DND-41 (cell line): ENCODE measurements at regions not wholly inside any gene's neighbourhood (a gene's known extent, or its start where the extent isn't known, plus 50 kb on each side); places are given as distances from the start of the nearest gene placed in this dataset.

ENCODE experiments used
- ATAC-seq: fragments of 200-7000 bp; cut with Tn5 transposase; 3 replicates; pipeline ENCODE4 v1.9.1; 2021; ENCODE audit warnings: low read depth; ENCODE audit not compliant: insufficient read depth
- DNase-seq: peaks from one replicate; pipeline ENCODE4 v3.0.0-alpha.2; 2020
- H2AFZ ChIP-seq: 2 replicates; pipeline ENCODE4 v1.6.0; 2012; ENCODE audit warnings: low read depth, low read length
- H3K27ac ChIP-seq: 2 replicates; pipeline ENCODE4 v1.5.1; 2012; ENCODE audit warnings: low read length, inconsistent platforms
- H3K27me3 ChIP-seq: fragments of 200-600 bp; sonication (generic); 2 replicates; pipeline ENCODE4 v1.6.0; 2012; ENCODE audit warnings: low read length, mild to moderate bottlenecking, inconsistent platforms; ENCODE audit not compliant: insufficient read depth, poor library complexity
- H3K36me3 ChIP-seq: 2 replicates; pipeline ENCODE4 v1.5.1; 2012; ENCODE audit warnings: low read length, inconsistent platforms; ENCODE audit not compliant: insufficient read depth
- H3K4me1 ChIP-seq: 2 replicates; pipeline ENCODE4 v1.5.1; 2012; ENCODE audit warnings: mild to moderate bottlenecking, low read length; ENCODE audit not compliant: insufficient read depth
- H3K4me2 ChIP-seq: 2 replicates; pipeline ENCODE4 v1.6.0; 2012; ENCODE audit warnings: mild to moderate bottlenecking, moderate library complexity, low read length, inconsistent platforms; ENCODE audit not compliant: insufficient read depth
- H3K4me3 ChIP-seq, 2 experiments: fragments of 200-600 bp in 1 of 2; shearing (Covaris generic) in 1 of 2; 2 replicates each; pipeline ENCODE4 v1.5.1; 2012 to 2016; ENCODE audit warnings: inconsistent platforms in 2 of 2, low read length in 2 of 2, mild to moderate bottlenecking in 2 of 2, low read depth in 1 of 2, moderate library complexity in 1 of 2
- H3K79me2 ChIP-seq: 2 replicates; pipeline ENCODE4 v1.6.0; 2012; ENCODE audit warnings: low read length, inconsistent platforms; ENCODE audit not compliant: insufficient read depth
- H3K9ac ChIP-seq: 2 replicates; pipeline ENCODE4 v1.6.0; 2012; ENCODE audit warnings: low read depth, mild to moderate bottlenecking, inconsistent platforms, low read length, moderate library complexity
- H3K9me3 ChIP-seq: 2 replicates; pipeline ENCODE4 v1.5.1; 2012; ENCODE audit warnings: low read length, moderate library complexity, mild to moderate bottlenecking, inconsistent platforms; ENCODE audit not compliant: insufficient read depth, severe bottlenecking
- H4K20me1 ChIP-seq: 2 replicates; pipeline ENCODE4 v1.6.0; 2012; ENCODE audit warnings: low read length; ENCODE audit not compliant: insufficient read depth
- EZH2 ChIP-seq: IDR thresholded peaks from 3 replicates; pipeline ENCODE4 v1.6.1; 2012; ENCODE audit warnings: borderline replicate concordance, low read depth, mild to moderate bottlenecking, moderate library complexity, low read length, inconsistent platforms; ENCODE audit not compliant: severe bottlenecking
- TF ChIP-seq, protein P1 (sequence below): IDR thresholded peaks from 2 replicates; pipeline ENCODE4 v1.5.1; 2012; ENCODE audit warnings: borderline replicate concordance, low read length, moderate library complexity, mild to moderate bottlenecking; ENCODE audit not compliant: poor library complexity, severe bottlenecking; ENCODE audit errors: extremely low read depth

DNA sequence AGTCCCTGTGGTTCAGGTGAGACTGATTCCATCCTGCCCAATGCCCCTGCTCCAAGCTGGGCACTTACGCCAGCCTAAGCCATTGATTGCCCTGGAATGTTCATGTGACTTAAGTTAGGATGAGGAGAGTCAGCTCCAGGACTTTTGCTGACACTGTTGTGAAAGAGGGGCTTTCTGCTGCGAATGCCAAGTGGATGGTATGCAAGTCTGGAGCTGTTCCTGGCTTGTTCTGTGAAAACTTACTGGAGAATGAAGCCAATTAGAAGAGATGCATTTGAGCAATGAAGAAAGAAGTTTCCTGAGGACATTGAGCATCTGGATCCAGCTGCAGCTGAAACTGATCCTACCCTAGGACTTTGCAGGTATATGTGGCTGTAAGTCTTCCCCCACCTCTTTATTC lies 61.2 kb upstream of the ZFR start:
- TF ChIP-seq EZH2 = no peak
- TF ChIP-seq, protein P1, sequence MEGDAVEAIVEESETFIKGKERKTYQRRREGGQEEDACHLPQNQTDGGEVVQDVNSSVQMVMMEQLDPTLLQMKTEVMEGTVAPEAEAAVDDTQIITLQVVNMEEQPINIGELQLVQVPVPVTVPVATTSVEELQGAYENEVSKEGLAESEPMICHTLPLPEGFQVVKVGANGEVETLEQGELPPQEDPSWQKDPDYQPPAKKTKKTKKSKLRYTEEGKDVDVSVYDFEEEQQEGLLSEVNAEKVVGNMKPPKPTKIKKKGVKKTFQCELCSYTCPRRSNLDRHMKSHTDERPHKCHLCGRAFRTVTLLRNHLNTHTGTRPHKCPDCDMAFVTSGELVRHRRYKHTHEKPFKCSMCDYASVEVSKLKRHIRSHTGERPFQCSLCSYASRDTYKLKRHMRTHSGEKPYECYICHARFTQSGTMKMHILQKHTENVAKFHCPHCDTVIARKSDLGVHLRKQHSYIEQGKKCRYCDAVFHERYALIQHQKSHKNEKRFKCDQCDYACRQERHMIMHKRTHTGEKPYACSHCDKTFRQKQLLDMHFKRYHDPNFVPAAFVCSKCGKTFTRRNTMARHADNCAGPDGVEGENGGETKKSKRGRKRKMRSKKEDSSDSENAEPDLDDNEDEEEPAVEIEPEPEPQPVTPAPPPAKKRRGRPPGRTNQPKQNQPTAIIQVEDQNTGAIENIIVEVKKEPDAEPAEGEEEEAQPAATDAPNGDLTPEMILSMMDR = no peak
- Histone ChIP-seq H2AFZ (no peak overlapping the region), H3K4me3 (no peak overlapping the region), H4K20me1 (no peaks in the 10 kb centered on the region), H3K36me3 (no peaks in the 10 kb centered on the region), H3K79me2 (no peaks in the 10 kb centered on the region), H3K27me3 (peaks cover 15% of the 10 kb centered on the region), H3K4me2 (no peak overlapping the region), H3K27ac (no peak overlapping the region), H3K4me1 (no peaks in the 10 kb centered on the region), H3K9me3 (no peaks in the 10 kb centered on the region), H3K9ac (no peak overlapping the region)
- ATAC-seq (no peak), DNase-seq (no peak)

DNA sequence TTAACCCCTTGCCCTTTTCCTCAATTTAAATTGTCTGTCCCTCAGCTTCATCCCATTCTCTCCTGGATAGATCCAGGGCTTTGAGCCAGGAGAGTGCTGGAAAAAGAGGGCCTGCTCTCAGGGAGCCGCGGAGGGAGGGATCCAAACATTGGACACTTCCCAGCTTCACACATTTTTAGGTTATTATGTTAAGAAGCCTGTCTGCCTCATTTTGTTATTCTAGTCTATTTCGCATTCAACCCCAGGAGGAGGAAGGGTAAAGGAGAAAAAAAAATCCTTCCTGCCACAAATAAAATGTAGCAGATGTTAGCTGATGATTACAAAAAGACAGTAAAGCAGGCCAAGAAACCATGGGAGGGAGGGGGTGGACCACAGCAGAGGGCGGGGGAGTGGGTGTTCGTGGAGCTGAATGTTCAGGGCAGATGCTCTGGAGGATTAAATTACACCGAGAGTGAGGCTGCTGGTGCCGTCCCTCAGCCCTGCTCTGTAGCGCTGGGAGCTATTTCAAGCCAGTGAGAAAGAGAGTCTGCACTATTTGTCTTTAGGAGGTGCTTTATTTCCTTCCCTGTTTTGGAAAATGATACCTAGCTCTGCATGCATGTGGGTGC lies 60.6 kb upstream of the ZFR start:
- H3K4me3 ChIP-seq = no peak overlapping the region
- no peak overlapping the region for H2AFZ ChIP-seq
- no peaks in the 10 kb centered on the region for H3K9me3 ChIP-seq
- H3K4me1 ChIP-seq = no peaks in the 10 kb centered on the region
- ATAC-seq = peak; percentile 64
- H3K27me3 ChIP-seq = peaks cover 15% of the 10 kb centered on the region
- H3K4me2 ChIP-seq = no peak overlapping the region
- no peak overlapping the region for H3K27ac ChIP-seq
- DNase-seq = peak; percentile 19
- no peaks in the 10 kb centered on the region for H4K20me1 ChIP-seq
- TF ChIP-seq, protein P1 = no peak
- TF ChIP-seq EZH2 = no peak
- no peaks in the 10 kb centered on the region for H3K36me3 ChIP-seq
- H3K9ac ChIP-seq = no peak overlapping the region
- H3K79me2 ChIP-seq = no peaks in the 10 kb centered on the region

DNA sequence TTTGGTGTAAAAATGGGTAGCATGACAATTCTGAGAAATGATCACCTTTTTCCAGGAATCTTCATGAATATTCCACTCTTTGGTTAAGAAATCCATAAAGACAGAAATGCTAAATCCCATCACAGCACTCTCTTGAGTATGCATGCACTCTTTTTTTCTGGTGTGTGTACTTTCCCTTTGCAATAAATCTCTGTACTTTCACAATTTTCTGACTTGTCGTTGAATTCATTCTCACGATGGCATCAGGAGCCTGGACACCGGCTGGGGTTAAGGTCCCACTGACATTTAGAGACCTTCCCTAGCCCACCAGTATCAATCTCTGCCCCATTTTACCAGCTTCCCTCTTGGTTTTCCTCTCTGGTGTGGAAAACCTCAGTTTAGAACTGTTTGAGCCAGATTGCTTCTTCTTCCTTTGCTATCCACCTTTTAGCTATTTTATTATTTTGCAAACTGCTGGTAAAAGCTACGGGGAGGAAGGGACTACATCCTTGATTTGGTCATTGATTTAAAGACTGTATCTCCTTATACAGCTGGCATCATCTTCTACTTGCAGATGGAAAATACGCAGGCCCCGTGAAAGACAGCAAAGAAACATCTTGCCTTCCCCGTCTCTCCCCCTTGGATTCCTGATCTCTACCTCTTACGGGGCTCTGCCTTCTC lies 59.9 kb upstream of the ZFR start:
- no peaks in the 10 kb centered on the region for H3K79me2 ChIP-seq
- H2AFZ ChIP-seq = no peak overlapping the region
- H3K4me3 ChIP-seq = no peak overlapping the region
- no peak overlapping the region for H3K4me2 ChIP-seq
- no peak for TF ChIP-seq EZH2
- TF ChIP-seq, protein P1 = no peak
- peaks cover 15% of the 10 kb centered on the region for H3K27me3 ChIP-seq
- ATAC-seq (no peak), DNase-seq (no peak)
- no peaks in the 10 kb centered on the region for H3K4me1 ChIP-seq
- no peaks in the 10 kb centered on the region for H3K36me3 ChIP-seq
- H3K27ac ChIP-seq = no peak overlapping the region
- no peaks in the 10 kb centered on the region for H4K20me1 ChIP-seq
- no peak overlapping the region for H3K9ac ChIP-seq
- no peaks in the 10 kb centered on the region for H3K9me3 ChIP-seq
